ENCODE measurements at regions not wholly inside any gene's neighbourhood (a gene's known extent, or its start where the extent isn't known, plus 50 kb on each side); places are given as distances from the start of the nearest gene placed in this dataset.

- TF ChIP-seq CTCF (conservative IDR thresholded peaks at IDR 0.05; ENCODE audit: low read length) (no peak), EZH2phosphoT487 (IDR thresholded peaks at IDR 0.05; ENCODE audit: borderline replicate concordance) (no peak)
Observed at GRCh38 chr13:71096421-71096820, 770.6 kb downstream of the DACH1 start.

Data from Loucy (cell line).